ENCODE measurements at regions not wholly inside any gene's neighbourhood (a gene's known extent, or its start where the extent isn't known, plus 50 kb on each side); places are given as distances from the start of the nearest gene placed in this dataset.
"Not testable (repeated sequence)": the region's sequence is repeated elsewhere in the genome, so short reads cannot be mapped to it uniquely, and the experiment has no call there.

DNA sequence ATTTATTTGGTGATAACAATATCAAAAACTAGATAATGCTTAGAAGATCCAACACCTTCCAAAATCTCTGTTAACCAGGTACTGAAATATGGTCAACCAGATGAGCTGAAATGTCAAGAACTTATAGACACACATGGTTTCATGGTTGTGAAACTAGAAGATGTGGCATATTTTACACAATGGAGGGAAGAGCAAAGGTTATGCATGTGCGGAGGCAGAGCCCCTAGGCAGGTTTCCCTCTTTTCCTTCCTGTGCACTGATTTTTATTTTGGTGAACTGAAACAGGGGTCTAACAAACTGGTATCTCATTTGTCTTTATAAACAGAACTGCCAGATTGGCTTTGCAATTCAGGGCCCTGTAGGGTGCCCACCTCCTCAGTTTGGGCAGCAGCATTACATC lies 91.6 kb downstream of the PRL start:
- intact Hi-C loops (cut with DNase I): no loop called here
- Histone ChIP-seq H3K4me3 (no peak overlapping the region), H3K27me3 (ENCODE audit: low read depth) (no peaks in the 10 kb centered on the region), H3K27ac (no peak overlapping the region), H3K9me3 (no peaks in the 10 kb centered on the region), H3K4me1 (no peaks in the 10 kb centered on the region), H3K36me3 (no peaks in the 10 kb centered on the region)
- TF ChIP-seq, protein P1, sequence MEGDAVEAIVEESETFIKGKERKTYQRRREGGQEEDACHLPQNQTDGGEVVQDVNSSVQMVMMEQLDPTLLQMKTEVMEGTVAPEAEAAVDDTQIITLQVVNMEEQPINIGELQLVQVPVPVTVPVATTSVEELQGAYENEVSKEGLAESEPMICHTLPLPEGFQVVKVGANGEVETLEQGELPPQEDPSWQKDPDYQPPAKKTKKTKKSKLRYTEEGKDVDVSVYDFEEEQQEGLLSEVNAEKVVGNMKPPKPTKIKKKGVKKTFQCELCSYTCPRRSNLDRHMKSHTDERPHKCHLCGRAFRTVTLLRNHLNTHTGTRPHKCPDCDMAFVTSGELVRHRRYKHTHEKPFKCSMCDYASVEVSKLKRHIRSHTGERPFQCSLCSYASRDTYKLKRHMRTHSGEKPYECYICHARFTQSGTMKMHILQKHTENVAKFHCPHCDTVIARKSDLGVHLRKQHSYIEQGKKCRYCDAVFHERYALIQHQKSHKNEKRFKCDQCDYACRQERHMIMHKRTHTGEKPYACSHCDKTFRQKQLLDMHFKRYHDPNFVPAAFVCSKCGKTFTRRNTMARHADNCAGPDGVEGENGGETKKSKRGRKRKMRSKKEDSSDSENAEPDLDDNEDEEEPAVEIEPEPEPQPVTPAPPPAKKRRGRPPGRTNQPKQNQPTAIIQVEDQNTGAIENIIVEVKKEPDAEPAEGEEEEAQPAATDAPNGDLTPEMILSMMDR (IDR thresholded peaks at IDR 0.05): no peak
- ATAC-seq (no peak), DNase-seq (no peak)

DNA sequence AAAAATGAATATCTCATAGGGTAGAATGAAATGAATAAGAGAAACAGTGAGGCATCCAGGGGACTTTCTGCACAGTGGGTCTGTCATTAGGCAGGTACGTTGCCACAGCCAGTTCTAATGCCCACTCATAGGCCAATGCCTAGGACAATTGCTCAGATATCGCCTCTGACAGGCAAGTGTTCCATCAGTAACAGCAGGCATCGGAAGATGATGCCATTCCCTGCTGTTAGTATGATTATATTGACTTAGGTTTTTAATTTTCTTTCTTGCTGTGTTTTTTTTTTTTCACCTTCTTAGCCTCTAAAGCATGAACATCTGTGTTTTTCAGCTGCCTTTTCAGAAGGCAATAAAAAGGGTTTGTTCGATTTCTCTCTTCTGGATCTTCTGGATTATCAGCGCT lies 90.7 kb downstream of the PRL start:
- no peaks in the 10 kb centered on the region for H3K27me3 ChIP-seq (ENCODE audit: low read depth)
- no peak overlapping the region for H3K4me3 ChIP-seq
- H3K36me3 ChIP-seq: no peaks in the 10 kb centered on the region
- DNase-seq (no peak), ATAC-seq (no peak)
- TF ChIP-seq, protein P1 (IDR thresholded peaks at IDR 0.05): no peak
- no peaks in the 10 kb centered on the region for H3K4me1 ChIP-seq
- intact Hi-C loops (cut with DNase I): no loop called here
- H3K27ac ChIP-seq: no peak overlapping the region
- no peaks in the 10 kb centered on the region for H3K9me3 ChIP-seq

DNA sequence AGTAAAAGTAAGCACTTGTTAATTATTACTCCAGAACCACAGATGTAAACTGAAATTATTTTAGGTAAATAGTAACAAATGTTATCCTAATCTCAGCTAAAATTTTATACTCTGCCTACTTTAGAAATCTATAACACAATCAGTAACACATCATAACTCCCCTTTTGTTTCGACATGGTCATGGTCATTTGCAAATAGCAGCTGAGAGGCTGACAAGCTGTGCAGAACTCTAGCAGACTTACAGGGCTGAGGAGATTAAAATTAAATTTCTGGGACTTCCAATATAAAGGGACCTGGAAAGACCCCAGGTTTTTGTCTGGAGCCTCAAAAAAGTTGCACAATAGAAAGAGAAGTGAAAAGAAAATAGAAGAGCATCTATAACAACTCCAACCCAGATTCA lies 88.8 kb downstream of the PRL start:
- H3K36me3 ChIP-seq: no peaks in the 10 kb centered on the region
- no peak overlapping the region for H3K27ac ChIP-seq
- no peaks in the 10 kb centered on the region for H3K4me1 ChIP-seq
- no peaks in the 10 kb centered on the region for H3K9me3 ChIP-seq
- TF ChIP-seq, protein P1 (IDR thresholded peaks at IDR 0.05): no peak
- no peak for ATAC-seq
- DNase-seq: no peak
- H3K27me3 ChIP-seq (ENCODE audit: low read depth): no peaks in the 10 kb centered on the region
- intact Hi-C loops (cut with DNase I): no loop called here
- H3K4me3 ChIP-seq: no peak overlapping the region

DNA sequence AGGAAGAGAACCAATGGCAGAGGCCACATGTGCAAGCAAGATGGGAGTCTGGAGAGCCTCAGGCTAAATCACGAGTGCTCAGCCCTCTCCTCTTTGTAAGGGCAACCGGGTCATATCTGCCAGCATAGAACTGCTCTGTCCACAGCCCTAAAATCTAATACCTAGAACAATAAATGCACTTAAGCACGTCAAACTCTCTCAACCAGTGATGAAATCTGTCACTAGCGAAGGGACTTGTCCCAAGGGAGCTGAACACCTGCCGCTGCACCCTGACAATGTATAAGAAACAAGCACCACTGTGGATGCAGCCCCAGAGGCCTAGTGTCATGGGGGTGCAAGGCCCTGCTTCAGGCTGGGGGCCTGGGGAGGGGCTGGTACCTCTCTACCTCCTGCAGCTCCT lies 82.5 kb downstream of the PRL start:
- H3K4me1 ChIP-seq: no peaks in the 10 kb centered on the region
- H3K27ac ChIP-seq: no peak overlapping the region
- H3K36me3 ChIP-seq: no peaks in the 10 kb centered on the region
- H3K27me3 ChIP-seq (ENCODE audit: low read depth): no peaks in the 10 kb centered on the region
- intact Hi-C loops (cut with DNase I): no loop called here
- no peaks in the 10 kb centered on the region for H3K9me3 ChIP-seq
- DNase-seq: no peak
- ATAC-seq: no peak
- TF ChIP-seq, protein P1 (IDR thresholded peaks at IDR 0.05): no peak
- no peak overlapping the region for H3K4me3 ChIP-seq

DNA sequence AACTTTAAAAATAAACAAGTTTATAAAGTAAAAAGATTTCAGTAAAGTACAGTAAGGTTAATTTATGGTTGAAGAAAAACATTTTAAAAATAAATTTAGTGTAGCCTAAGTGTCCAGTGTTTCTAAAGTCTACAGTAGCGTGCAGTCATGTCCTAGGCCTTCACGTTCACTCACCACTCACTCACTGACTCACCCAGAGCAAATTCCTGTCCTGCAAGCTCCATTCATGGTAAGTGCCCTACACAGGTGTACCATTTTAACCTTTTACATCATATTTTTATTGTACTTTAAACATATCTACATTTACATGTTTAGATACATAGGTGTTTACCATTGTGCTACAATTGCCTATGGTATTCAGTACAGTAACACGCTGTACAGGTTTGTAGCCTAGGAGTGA lies 81.4 kb downstream of the PRL start:
- H3K4me1 ChIP-seq; ATAC-seq; DNase-seq; H3K36me3 ChIP-seq; H3K27ac ChIP-seq; H3K27me3 ChIP-seq (ENCODE audit: low read depth); H3K9me3 ChIP-seq; intact Hi-C loops (cut with DNase I); H3K4me3 ChIP-seq: not testable (repeated sequence)

DNA sequence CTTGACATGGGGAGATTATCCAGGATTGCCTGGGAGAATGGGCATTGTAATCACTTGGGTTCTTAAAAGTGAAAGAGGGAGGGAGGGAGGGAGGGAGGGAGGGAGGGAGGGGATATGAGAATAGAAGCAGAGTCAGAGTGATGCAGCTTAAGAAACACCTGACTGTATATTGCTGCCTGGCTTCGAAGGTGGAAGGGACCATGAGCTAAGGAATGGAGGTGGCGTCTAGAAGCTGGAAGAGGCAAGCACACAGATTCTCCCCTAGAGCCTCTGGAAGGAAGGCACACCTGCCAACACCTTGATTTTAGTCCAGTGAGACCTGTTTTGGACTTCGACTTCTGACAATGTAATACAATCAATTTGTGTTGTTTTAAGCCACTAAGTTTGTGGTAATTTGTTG lies 78.4 kb downstream of the PRL start:
- Histone ChIP-seq H3K36me3 (no peaks in the 10 kb centered on the region), H3K4me3 (no peak overlapping the region), H3K27me3 (ENCODE audit: low read depth) (no peaks in the 10 kb centered on the region), H3K27ac (no peak overlapping the region), H3K9me3 (no peaks in the 10 kb centered on the region), H3K4me1 (no peaks in the 10 kb centered on the region)
- ATAC-seq (no peak), DNase-seq (no peak)
- intact Hi-C loops (cut with DNase I): no loop called here
- TF ChIP-seq, protein P1 (IDR thresholded peaks at IDR 0.05): no peak

All from lower lobe of right lung (tissue), 2 donors.